ENCODE measurements at regions not wholly inside any gene's neighbourhood (a gene's known extent, or its start where the extent isn't known, plus 50 kb on each side); places are given as distances from the start of the nearest gene placed in this dataset.
"Not testable (repeated sequence)": the region's sequence is repeated elsewhere in the genome, so short reads cannot be mapped to it uniquely, and the experiment has no call there.

GRCh38 chr15:93932164-93932776 lies 299.1 kb upstream of the MCTP2 start:
- no peak for DNase-seq

DNA sequence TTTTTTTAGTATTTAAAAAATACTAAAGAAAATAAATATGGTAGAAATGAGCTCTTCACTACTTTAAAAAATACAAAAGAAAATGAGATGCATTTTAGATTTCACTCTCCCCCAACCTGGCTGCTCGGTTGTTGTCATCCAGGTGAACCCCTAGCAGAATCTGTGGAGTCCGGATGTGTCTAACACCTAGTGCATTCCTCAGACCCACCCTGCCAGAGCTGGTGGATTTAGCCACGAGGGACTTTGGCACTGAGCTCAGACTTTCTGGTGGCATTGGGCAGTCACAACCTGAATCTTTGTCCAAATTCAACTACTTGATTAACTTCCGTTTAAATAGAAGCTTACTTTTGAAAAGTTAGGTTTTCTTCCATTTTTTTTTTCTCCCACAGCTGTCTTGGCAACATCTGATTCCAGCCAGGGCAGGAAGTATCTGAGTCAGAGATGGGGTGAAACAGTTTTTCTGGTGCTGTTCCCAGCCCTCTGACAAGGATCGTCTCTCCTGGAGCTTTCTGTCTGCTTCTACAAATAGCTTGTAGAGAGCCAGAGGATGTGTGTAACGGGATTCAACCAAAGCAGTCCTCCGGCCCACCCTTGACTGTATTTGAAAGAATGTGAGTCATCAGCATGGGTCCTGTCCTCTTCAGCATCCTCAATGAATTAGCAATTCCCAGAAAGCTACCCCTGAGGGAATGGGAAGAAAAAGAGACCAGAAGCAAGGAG lies 301.8 kb upstream of the MCTP2 start:
- no peak for DNase-seq

DNA sequence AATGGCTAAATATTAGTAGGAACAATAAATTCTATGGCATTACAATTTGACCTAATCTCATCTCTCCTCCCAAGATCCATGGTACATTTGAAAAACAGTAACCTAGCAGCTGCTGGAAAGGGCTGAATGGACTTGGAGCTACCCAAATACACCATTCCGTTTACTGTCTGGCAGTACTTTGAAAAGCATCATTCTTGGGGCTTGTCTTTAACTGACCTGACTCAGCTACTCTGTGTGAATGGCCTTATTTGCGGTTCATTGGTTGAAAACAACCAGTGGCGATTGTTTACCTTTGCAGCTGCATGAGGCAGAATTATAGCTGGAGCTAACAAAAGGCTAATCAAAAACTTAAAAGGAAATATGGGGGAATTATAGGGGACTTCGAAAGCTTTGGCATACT lies 311.2 kb upstream of the MCTP2 start:
- no peak for DNase-seq

- not testable (repeated sequence) for DNase-seq
Measured at GRCh38 chr15:93918801-93919200, 312.6 kb upstream of the MCTP2 start.

DNA sequence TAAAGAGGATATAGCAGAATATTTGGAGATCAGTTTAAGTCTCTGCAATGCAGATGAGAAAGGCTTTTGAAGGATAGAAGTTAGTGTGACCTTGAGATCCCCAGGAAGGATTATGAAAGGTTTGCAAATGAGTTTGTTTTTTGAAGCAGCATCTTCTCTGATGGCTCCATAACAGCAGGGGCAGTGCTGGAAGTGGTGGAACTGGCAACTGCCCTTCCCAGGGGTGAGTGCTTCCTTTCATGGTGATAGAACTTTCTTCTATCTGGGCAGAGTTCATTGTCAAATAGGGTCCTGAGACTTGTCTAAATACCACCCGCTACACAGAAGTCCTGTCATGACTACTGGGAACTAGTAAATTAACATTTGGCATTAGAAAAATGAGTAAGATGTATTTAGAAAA lies 314.2 kb upstream of the MCTP2 start:
- DNase-seq = no peak

GRCh38 chr15:93913871-93914270 lies 317.5 kb upstream of the MCTP2 start:
- DNase-seq = no peak

DNA sequence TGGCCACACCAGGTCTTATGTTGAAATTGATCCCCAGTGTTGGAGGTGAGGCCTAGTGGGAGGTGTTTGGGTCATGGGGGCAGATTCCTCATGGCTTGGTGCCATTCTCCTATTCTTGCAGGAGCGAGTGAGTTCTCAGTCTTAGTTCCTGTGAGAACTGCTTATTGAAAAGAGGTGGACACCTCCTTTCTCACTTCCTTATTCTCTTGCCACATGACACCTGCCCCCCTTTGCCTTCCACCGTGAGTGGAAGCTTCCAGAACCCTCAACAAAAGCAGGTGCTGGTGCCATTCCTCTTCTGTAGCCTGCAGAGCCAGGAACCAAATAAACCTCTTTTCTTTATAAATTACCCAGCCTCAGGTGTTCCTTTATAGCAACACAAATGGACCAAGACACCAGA lies 318.1 kb upstream of the MCTP2 start:
- no peak for DNase-seq

DNA sequence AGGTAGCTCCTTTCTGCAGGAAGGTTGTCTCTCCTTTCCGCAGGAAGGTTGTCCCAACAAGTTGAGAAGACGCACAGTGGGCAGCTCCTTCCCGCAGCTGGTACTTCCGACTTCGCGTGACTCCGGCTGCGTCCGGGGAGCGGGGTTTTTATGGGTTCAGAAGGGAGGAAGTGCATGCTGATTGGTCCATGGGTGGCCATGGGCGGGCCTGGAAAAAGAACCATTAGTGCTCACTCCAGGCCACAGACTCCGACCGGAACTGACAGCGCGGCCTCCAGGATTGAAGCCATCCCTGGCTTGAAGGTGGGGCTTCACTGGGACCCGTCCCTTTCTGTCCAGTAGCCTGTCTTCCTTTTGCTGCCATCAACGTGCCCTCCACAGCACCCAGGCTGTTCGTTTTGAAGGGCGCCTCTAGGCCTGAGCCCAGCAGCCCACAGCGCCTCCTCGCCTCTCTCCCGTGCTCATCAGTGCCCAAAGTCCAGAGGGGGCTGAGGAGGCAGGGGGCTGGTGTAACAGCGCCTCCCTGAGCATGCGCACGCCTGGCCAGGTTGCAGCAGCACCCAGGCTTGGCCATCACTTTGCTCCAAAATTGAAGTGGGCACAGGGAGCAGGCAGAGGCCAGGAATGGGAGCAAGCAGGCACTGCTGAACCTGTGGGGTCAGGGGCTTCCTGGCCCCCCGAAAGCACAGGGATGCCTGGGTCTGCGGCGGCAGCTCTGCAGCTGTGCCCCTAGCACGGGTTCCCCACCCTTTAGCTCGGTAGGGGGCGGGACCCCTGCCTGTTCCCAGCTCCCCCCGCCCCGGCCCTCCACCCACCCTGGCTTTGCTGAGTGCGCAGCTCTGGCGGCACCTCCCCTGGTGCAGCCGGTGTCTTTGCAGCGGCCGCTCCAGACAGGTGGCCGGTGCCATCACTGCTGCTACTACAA lies 330.6 kb upstream of the MCTP2 start:
- no peak for DNase-seq

- DNase-seq = no peak
Measured at GRCh38 chr15:93899817-93900216, 331.5 kb upstream of the MCTP2 start.

DNA sequence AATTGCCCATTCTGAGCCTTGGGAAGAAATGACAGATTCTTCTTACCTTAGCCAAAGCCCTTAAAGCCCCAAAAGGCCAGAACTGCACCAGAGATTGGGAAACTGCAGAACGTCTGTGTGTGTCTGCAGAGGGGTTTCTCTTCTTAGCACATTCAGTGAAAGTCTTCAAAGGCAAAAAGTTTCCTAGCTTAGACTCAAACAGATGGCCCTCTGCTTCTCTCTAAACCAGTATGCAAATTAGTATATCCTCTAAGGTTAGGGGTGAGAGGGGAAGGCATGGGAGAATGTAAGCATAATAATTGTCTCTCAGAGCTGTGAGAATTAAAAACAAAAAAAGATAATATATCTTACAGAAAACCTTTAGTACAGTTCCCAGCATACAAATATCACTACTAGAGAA lies 334.0 kb upstream of the MCTP2 start:
- DNase-seq = no peak

DNA sequence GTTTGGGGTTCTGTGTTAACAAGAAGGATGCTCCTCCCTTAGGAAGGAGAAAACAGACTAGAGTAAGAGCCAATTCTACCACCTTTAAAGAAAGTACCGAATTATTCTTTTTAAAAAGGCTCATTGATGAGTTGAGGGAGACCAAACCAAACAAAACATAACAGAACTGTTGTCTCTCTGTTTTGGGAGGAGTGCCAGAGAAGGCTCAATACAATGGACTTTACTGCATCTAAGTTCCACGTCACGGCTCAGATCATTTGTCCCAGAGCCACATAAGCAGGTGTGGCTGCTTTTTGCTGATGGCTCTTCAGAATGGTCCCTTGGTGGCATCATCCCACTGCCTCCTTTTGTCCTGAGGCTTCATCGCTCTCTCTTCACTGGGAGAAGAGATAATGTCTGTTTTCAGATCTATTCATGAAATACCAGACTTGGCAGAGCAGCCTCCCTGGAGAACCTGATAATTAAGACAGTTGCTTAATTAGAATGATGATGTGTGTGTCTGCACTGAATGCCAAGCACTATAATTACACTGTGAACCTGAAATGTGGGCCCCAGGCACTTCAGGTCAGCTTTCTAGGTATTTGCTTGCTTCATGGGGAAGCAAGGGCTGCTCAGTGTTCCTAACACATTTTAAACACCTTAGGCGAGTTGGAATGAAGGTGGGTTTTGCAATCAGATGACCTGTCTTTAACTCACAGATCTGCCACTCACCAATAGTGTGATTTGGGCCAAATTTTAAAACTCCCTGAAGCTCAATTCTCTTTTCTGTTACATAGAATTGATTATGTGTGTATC lies 335.2 kb upstream of the MCTP2 start:
- no peak for DNase-seq

DNA sequence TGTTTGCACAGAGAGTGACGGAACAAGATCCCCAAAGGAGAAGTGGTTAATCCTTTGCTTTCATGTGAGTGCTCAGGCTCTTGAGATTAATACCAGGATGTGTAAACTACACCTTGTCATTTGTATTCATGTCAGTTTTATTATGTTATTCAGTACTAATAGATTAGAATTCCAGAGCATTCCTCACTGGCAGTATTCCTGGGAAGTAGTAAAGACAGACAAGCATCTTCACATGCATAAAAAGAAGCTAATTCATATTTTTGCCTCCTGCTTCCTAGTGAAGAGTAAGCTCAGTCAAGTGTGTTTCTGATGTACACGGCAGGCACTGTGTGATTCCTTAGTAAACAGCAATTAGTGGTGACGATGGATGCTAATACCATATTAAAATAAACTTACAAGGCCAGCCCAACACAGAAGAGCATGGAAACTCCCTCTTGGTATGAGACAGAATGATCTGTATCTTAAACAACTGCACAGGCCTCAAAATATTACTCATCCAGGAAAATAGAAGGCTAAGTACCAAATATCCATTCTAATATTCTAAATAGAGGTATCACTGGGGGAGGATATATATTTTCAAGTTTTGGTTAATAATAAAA lies 336.8 kb upstream of the MCTP2 start:
- DNase-seq = no peak

DNA sequence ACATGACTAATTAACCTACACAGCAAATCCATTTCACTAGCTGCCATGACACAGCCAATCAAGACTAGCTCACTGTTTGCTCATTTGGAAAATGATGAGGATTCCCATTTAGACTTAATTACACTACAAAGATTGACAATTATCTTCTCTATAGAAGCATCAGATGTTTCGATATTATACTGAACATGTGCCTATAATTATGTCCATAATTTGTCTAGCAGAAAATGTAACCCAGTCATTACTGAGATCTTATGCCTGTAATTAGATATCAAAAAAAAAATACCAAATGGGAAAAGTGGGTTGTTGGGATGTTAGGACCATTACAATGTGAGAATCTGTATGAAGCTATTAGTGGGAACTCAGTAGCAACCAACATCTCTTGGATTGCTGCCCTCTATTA lies 344.2 kb upstream of the MCTP2 start:
- no peak for DNase-seq

- no peak for DNase-seq
Measured at GRCh38 chr15:93882779-93883178, 348.6 kb upstream of the MCTP2 start.

GRCh38 chr15:93882141-93882540 lies 349.2 kb upstream of the MCTP2 start:
- DNase-seq = no peak

DNA sequence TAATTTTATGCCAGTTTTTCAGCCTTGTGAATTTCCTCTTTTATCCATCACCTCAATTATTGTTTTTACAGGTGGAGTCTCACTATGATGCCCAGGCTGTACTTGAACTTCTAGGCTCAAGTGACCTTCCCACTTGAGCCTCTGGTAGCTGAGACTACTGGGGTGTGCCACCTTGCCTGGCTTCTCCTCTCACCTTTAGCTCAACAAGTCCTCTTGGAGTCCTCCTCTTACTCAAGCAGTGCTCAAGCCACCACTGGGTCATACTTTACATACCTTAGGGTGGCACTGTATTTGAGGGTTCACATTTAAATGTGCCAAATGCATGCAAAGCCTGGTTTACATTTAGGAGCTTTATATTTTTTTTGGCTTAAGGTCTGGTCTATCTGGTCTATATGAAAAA lies 350.1 kb upstream of the MCTP2 start:
- no peak for DNase-seq

DNA sequence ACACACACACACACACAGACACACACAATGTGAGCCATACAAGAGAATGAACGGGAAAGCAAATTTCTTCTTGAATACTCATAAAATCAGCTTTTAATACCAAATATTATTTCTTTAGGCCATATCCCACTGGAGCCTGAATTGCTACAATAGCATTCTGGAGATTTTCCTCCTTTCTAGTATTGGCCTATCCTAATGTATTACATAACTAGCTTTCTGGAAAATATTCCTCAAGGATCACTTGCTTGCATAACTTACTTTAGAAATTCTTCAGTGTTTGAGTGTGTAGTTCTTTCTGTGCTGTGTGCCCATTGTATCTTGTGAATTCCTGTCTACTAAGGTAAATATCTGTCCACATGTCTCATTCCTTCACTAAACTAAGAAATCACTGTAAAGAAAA lies 351.0 kb upstream of the MCTP2 start:
- DNase-seq = no peak

- no peak for DNase-seq
Measured at GRCh38 chr15:93870583-93870982, 360.8 kb upstream of the MCTP2 start.

- DNase-seq = no peak
Measured at GRCh38 chr15:93866948-93867347, 364.4 kb upstream of the MCTP2 start.

DNA sequence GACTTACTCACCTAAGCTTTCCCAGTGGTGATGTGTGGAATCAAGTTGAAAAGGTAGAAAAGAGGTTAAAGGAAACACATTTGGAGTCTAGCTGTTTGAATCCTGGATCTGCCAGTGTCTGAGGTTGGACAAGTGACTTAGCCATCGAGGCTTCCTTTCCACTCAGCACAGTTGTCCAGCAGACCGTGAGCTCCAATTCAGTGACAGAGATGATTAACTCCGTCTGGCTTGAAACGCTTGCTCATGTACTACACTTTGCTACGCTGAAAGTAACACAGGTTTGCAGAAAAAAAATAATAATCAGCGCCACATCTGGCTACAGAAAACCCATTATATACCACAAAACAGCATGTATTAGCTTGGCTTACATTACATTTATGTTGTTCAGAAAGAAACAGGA lies 364.9 kb upstream of the MCTP2 start:
- no peak for DNase-seq

DNA sequence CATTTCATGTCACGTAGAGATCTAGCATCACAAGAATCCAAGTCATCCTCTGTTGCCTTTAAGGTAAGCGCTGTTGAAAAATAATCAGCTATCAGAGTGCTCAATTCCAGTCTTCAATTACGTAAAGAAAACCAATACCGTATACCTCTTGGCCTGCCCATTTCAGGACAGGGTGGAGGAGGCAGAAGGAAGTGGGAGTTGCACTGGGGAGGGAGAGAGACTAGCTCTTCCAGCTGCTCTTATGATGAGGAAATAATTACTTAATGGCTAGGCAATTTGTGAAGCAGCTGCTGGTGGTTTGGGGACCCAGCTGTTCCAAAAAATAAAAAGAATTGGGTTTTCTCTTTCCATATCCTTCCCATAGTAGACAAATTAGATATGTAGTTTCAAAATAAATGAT lies 365.8 kb upstream of the MCTP2 start:
- DNase-seq = peak; percentile 52

DNA sequence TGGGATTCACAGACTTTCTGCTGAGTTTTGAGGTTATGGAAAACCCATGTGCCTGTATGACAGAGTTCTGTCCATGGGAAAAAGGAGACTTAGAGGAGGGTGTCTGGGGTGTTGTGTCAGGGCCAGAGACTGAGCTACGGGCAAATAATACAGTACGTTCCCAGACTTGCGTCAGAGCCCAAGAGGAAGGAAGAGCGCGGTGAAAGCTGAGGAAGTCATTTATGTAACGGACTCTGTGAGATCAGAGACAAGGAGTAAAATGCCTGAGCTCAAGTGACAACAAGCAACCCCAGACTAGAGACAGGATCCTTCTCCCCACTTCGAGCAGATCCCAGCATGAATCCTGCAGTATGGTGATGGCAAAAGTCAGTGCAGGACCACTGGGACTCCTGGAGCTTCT lies 368.6 kb upstream of the MCTP2 start:
- peak; percentile 87 for DNase-seq
